IgD-negative memory B cell (primary cell): ENCODE measurements at regions not wholly inside any gene's neighbourhood (a gene's known extent, or its start where the extent isn't known, plus 50 kb on each side); places are given as distances from the start of the nearest gene placed in this dataset.

Source experiments
- H3K27ac Mint-ChIP-seq, 3 donors: one replicate each; pipeline ENCODE4 v1.8.0; 2020 to 2022; ENCODE audit warnings: mild to moderate bottlenecking in 3 of 3, mixed read lengths in 3 of 3, moderate library complexity in 1 of 3
- H3K27me3 Mint-ChIP-seq: one replicate; pipeline ENCODE4 v1.8.0; 2021; ENCODE audit warnings: mixed read lengths
- H3K36me3 Mint-ChIP-seq: one replicate; pipeline ENCODE4 v1.8.0; 2020; ENCODE audit warnings: mild to moderate bottlenecking, mixed read lengths
- H3K4me1 Mint-ChIP-seq, 3 donors: one replicate each; pipeline ENCODE4 v1.8.0; 2020 to 2022; ENCODE audit warnings: mixed read lengths in 3 of 3, mild to moderate bottlenecking in 1 of 3
- H3K4me3 Mint-ChIP-seq, 4 donors: one replicate each; pipeline ENCODE4 v1.8.0; 2020 to 2022; ENCODE audit warnings: mild to moderate bottlenecking in 4 of 4, mixed read lengths in 4 of 4, moderate library complexity in 3 of 4
- H3K9me3 Mint-ChIP-seq, 3 donors: one replicate each; pipeline ENCODE4 v1.8.0; 2020 to 2021; ENCODE audit warnings: mixed read lengths in 3 of 3, mild to moderate bottlenecking in 1 of 3

GRCh38 chr1:201763455-201764140 lies 65.4 kb upstream of the IPO9 start:
- Mint-ChIP-seq H3K27ac (peak overlapping the region in 1 of 3 donors; percentile 47), H3K4me3 (no peak overlapping the region), H3K4me1 (peaks cover 0 to 4% (median 1%) of the 10 kb centered on the region in 3 donors), H3K27me3 (peaks cover 2% of the 10 kb centered on the region), H3K9me3 (no peaks in the 10 kb centered on the region), H3K36me3 (no peaks in the 10 kb centered on the region)

- H3K4me1 Mint-ChIP-seq: peaks cover 0 to 2% (median 0%) of the 10 kb centered on the region in 3 donors
- no peak overlapping the region for H3K4me3 Mint-ChIP-seq
- H3K27me3 Mint-ChIP-seq: peaks cover 2% of the 10 kb centered on the region
- H3K36me3 Mint-ChIP-seq: no peaks in the 10 kb centered on the region
- no peaks in the 10 kb centered on the region for H3K9me3 Mint-ChIP-seq
- no peak overlapping the region for H3K27ac Mint-ChIP-seq
These were observed 64.8 kb upstream of the IPO9 start for GRCh38 chr1:201764166-201764565.

- H3K36me3 Mint-ChIP-seq: no peaks in the 10 kb centered on the region
- H3K4me3 Mint-ChIP-seq: no peak overlapping the region
- no peak overlapping the region for H3K27ac Mint-ChIP-seq
- H3K9me3 Mint-ChIP-seq: no peaks in the 10 kb centered on the region
- H3K4me1 Mint-ChIP-seq: peaks cover 0 to 2% (median 0%) of the 10 kb centered on the region in 3 donors
- peaks cover 2% of the 10 kb centered on the region for H3K27me3 Mint-ChIP-seq
These were observed 64.4 kb upstream of the IPO9 start for GRCh38 chr1:201764579-201764978.

- Mint-ChIP-seq H3K4me1 (peaks cover 0 to 2% (median 0%) of the 10 kb centered on the region in 3 donors), H3K27ac (no peak overlapping the region), H3K9me3 (peaks cover 0 to 11% (median 6%) of the 10 kb centered on the region in 3 donors), H3K36me3 (no peaks in the 10 kb centered on the region), H3K27me3 (peaks cover 2% of the 10 kb centered on the region), H3K4me3 (no peak overlapping the region)
These were observed 62.7 kb upstream of the IPO9 start for GRCh38 chr1:201766131-201766866.

GRCh38 chr1:201767339-201767738 lies 61.6 kb upstream of the IPO9 start:
- Mint-ChIP-seq H3K27me3 (peaks cover 7% of the 10 kb centered on the region), H3K9me3 (peaks cover 2 to 21% (median 11%) of the 10 kb centered on the region in 3 donors), H3K36me3 (no peaks in the 10 kb centered on the region), H3K4me3 (no peak overlapping the region), H3K4me1 (peaks cover 0 to 2% (median 0%) of the 10 kb centered on the region in 3 donors), H3K27ac (no peak overlapping the region)

- Mint-ChIP-seq H3K9me3 (peaks cover 2 to 21% (median 13%) of the 10 kb centered on the region in 3 donors), H3K4me1 (no peaks in the 10 kb centered on the region), H3K27ac (no peak overlapping the region), H3K36me3 (peaks cover 3% of the 10 kb centered on the region), H3K27me3 (peaks cover 7% of the 10 kb centered on the region), H3K4me3 (no peak overlapping the region)
These were observed 59.9 kb upstream of the IPO9 start for GRCh38 chr1:201769072-201769471.

- Mint-ChIP-seq H3K4me1 (no peaks in the 10 kb centered on the region), H3K27ac (no peak overlapping the region), H3K9me3 (peaks cover 2 to 21% (median 13%) of the 10 kb centered on the region in 3 donors), H3K36me3 (peaks cover 3% of the 10 kb centered on the region), H3K27me3 (peaks cover 7% of the 10 kb centered on the region), H3K4me3 (no peak overlapping the region)
These were observed 59.0 kb upstream of the IPO9 start for GRCh38 chr1:201769966-201770365.

GRCh38 chr1:201771466-201771865 lies 57.5 kb upstream of the IPO9 start:
- peaks cover 3% of the 10 kb centered on the region for H3K36me3 Mint-ChIP-seq
- peaks cover 2 to 21% (median 13%) of the 10 kb centered on the region in 3 donors for H3K9me3 Mint-ChIP-seq
- no peak overlapping the region for H3K4me3 Mint-ChIP-seq
- no peaks in the 10 kb centered on the region for H3K4me1 Mint-ChIP-seq
- no peak overlapping the region for H3K27ac Mint-ChIP-seq
- peaks cover 7% of the 10 kb centered on the region for H3K27me3 Mint-ChIP-seq

- H3K9me3 Mint-ChIP-seq: peaks cover 2 to 21% (median 13%) of the 10 kb centered on the region in 3 donors
- peak overlapping the region in 1 of 3 donors; percentile 54 for H3K27ac Mint-ChIP-seq
- no peak overlapping the region for H3K4me3 Mint-ChIP-seq
- H3K36me3 Mint-ChIP-seq: peaks cover 3% of the 10 kb centered on the region
- peaks cover 7% of the 10 kb centered on the region for H3K27me3 Mint-ChIP-seq
- no peaks in the 10 kb centered on the region for H3K4me1 Mint-ChIP-seq
These were observed 56.8 kb upstream of the IPO9 start for GRCh38 chr1:201772178-201772577.

GRCh38 chr1:201773764-201774163 lies 55.2 kb upstream of the IPO9 start:
- peaks cover 2 to 21% (median 13%) of the 10 kb centered on the region in 3 donors for H3K9me3 Mint-ChIP-seq
- peaks cover 7% of the 10 kb centered on the region for H3K27me3 Mint-ChIP-seq
- H3K4me3 Mint-ChIP-seq: no peak overlapping the region
- H3K4me1 Mint-ChIP-seq: no peaks in the 10 kb centered on the region
- peaks cover 3% of the 10 kb centered on the region for H3K36me3 Mint-ChIP-seq
- H3K27ac Mint-ChIP-seq: no peak overlapping the region

GRCh38 chr1:201774224-201774982 lies 54.6 kb upstream of the IPO9 start:
- no peak overlapping the region for H3K4me3 Mint-ChIP-seq
- H3K36me3 Mint-ChIP-seq: peaks cover 3% of the 10 kb centered on the region
- no peak overlapping the region for H3K27ac Mint-ChIP-seq
- no peaks in the 10 kb centered on the region for H3K4me1 Mint-ChIP-seq
- H3K9me3 Mint-ChIP-seq: peaks cover 2 to 21% (median 13%) of the 10 kb centered on the region in 3 donors
- H3K27me3 Mint-ChIP-seq: peaks cover 7% of the 10 kb centered on the region

- Mint-ChIP-seq H3K27me3 (peaks cover 7% of the 10 kb centered on the region), H3K36me3 (peaks cover 3% of the 10 kb centered on the region), H3K27ac (no peak overlapping the region), H3K4me1 (no peaks in the 10 kb centered on the region), H3K9me3 (peaks cover 2 to 21% (median 13%) of the 10 kb centered on the region in 3 donors), H3K4me3 (no peak overlapping the region)
These were observed 54.0 kb upstream of the IPO9 start for GRCh38 chr1:201774983-201775344.

GRCh38 chr1:201775380-201775779 lies 53.6 kb upstream of the IPO9 start:
- no peaks in the 10 kb centered on the region for H3K4me1 Mint-ChIP-seq
- H3K36me3 Mint-ChIP-seq: peaks cover 3% of the 10 kb centered on the region
- H3K27ac Mint-ChIP-seq: no peak overlapping the region
- H3K27me3 Mint-ChIP-seq: peaks cover 7% of the 10 kb centered on the region
- peaks cover 2 to 17% (median 11%) of the 10 kb centered on the region in 3 donors for H3K9me3 Mint-ChIP-seq
- no peak overlapping the region for H3K4me3 Mint-ChIP-seq

- peaks cover 7% of the 10 kb centered on the region for H3K36me3 Mint-ChIP-seq
- no peak overlapping the region for H3K27ac Mint-ChIP-seq
- peaks cover under 1% of the 10 kb centered on the region for H3K27me3 Mint-ChIP-seq
- no peaks in the 10 kb centered on the region for H3K9me3 Mint-ChIP-seq
- H3K4me3 Mint-ChIP-seq: no peak overlapping the region
- no peaks in the 10 kb centered on the region for H3K4me1 Mint-ChIP-seq
These were observed 50.5 kb upstream of the IPO9 start for GRCh38 chr1:201778279-201779065.
